Upper lobe of left lung (tissue), 6 donors: ENCODE measurements at regions not wholly inside any gene's neighbourhood (a gene's known extent, or its start where the extent isn't known, plus 50 kb on each side); places are given as distances from the start of the nearest gene placed in this dataset.
A peak's percentile ranks its signal among the peaks of the same experiment; 100 is the strongest.

Source experiments
- ATAC-seq, 2 donors: fragments of 200-7000 bp; cut with Tn5 transposase; one replicate each; pipeline ENCODE4 v1.9.1; 2022; ENCODE audit warnings: mild to moderate bottlenecking in 2 of 2, moderate library complexity in 2 of 2; ENCODE audit not compliant: low FRiP score in 2 of 2
- DNase-seq, 2 donors: peaks; one replicate each; pipeline ENCODE4 v3.0.0-alpha.2; 2019 to 2020
- H3K27ac ChIP-seq, 4 donors: fragments of 200-600 bp; sonication (generic); one replicate each; pipeline ENCODE4 v1.5.1; 2016 to 2019
- H3K27me3 ChIP-seq, 4 donors: fragments of 200-600 bp; sonication (generic); one replicate each; pipeline ENCODE4 v1.5.1; 2017 to 2019
- H3K36me3 ChIP-seq, 4 donors: fragments of 200-600 bp; sonication (generic); one replicate each; pipeline ENCODE4 v1.5.1; 2016 to 2019
- H3K4me1 ChIP-seq, 4 donors: fragments of 200-600 bp; sonication (generic); one replicate each; pipeline ENCODE4 v1.5.1; 2018 to 2019
- H3K4me3 ChIP-seq, 4 donors: fragments of 200-600 bp; sonication (generic); one replicate each; pipeline ENCODE4 v1.5.1; 2017 to 2019; ENCODE audit warnings: mild to moderate bottlenecking in 2 of 4, moderate library complexity in 1 of 4
- H3K9me3 ChIP-seq, 4 donors: fragments of 200-600 bp; sonication (generic); one replicate each; pipeline ENCODE4 v1.5.1; 2018 to 2019
- CTCF ChIP-seq, 6 experiments: fragments of 450-650 bp in 4 of 6; fragments of 200-600 bp in 2 of 6; sonication (generic) in 2 of 6; IDR thresholded peaks; one replicate each; pipeline ENCODE4 v1.5.1; 2016 to 2019; ENCODE audit warnings: antibody characterized with exemption in 6 of 6
- EP300 ChIP-seq, 4 donors: sonication (generic); formaldehyde crosslinking; IDR thresholded peaks; one replicate each; pipeline ENCODE4 v1.5.1; 2017; ENCODE audit warnings: antibody characterized with exemption in 4 of 4, control low read depth in 2 of 4
- POLR2A ChIP-seq, 4 donors: fragments of 450-650 bp; IDR thresholded peaks; one replicate each; pipeline ENCODE4 v1.5.1; 2016 to 2017; ENCODE audit warnings: antibody characterized with exemption in 4 of 4, mild to moderate bottlenecking in 2 of 4
- POLR2AphosphoS5 ChIP-seq, 2 donors: sonication (generic); formaldehyde crosslinking; IDR thresholded peaks; one replicate each; pipeline ENCODE4 v1.5.1; 2017; ENCODE audit warnings: antibody characterized with exemption in 2 of 2
- WGBS, 2 donors: methylation state at CpG; one replicate each; pipeline ENCODE4 v1.1.5; 2017 to 2018; 5-methylcytosine and 5-hydroxymethylcytosine counted together
- donor health status: DM: no; HTN: no; CAD: no; lungs with moderate emphysema.
- donor health status: DM: no; HTN: yes; CAD: no; lungs with severe emphysema.

GRCh38 chr20:24723186-24723585 is 225.9 kb upstream of the CST7 start:
- WGBS, 2 donors, result 18 to 21% methylated on average over 3 of the region's 3 CpGs
- H3K27ac ChIP-seq, result no peak overlapping the region
- DNase-seq (no peak), ATAC-seq (no peak)
- H3K9me3 ChIP-seq, result no peaks in the 10 kb centered on the region
- no peak overlapping the region for H3K4me3 ChIP-seq
- H3K4me1 ChIP-seq, result no peaks in the 10 kb centered on the region
- H3K27me3 ChIP-seq, result peaks cover 0 to 5% (median 0%) of the 10 kb centered on the region in 4 donors
- no peaks in the 10 kb centered on the region for H3K36me3 ChIP-seq
- TF ChIP-seq POLR2AphosphoS5 (IDR thresholded peaks at IDR 0.05), result no peak
- TF ChIP-seq EP300 (IDR thresholded peaks at IDR 0.05), result no peak
- TF ChIP-seq CTCF (IDR thresholded peaks at IDR 0.05), result no peak
- TF ChIP-seq POLR2A (IDR thresholded peaks at IDR 0.05), result no peak

- H3K4me3 ChIP-seq, result no peak overlapping the region
- ATAC-seq (no peak), DNase-seq (no peak)
- TF ChIP-seq POLR2AphosphoS5 (IDR thresholded peaks at IDR 0.05), result no peak
- no peak for TF ChIP-seq EP300 (IDR thresholded peaks at IDR 0.05)
- peaks cover 0 to 1% (median 0%) of the 10 kb centered on the region in 4 donors for H3K27me3 ChIP-seq
- H3K27ac ChIP-seq, result no peak overlapping the region
- H3K9me3 ChIP-seq, result no peaks in the 10 kb centered on the region
- no peaks in the 10 kb centered on the region for H3K4me1 ChIP-seq
- 36 to 43% methylated on average over 12 to 13 of the region's 13 CpGs for WGBS, 2 donors
- H3K36me3 ChIP-seq, result no peaks in the 10 kb centered on the region
Observed at GRCh38 chr20:24723647-24724352, 225.3 kb upstream of the CST7 start.

GRCh38 chr20:24724982-24725533 is 224.0 kb upstream of the CST7 start:
- ATAC-seq, result no peak
- Histone ChIP-seq H3K4me1 (no peaks in the 10 kb centered on the region), H3K36me3 (no peaks in the 10 kb centered on the region), H3K27me3 (no peaks in the 10 kb centered on the region), H3K27ac (no peak overlapping the region), H3K4me3 (no peak overlapping the region), H3K9me3 (no peaks in the 10 kb centered on the region)
- DNase-seq, result peak in 1 of 2 donors; percentile 56
- WGBS, 2 donors, result 72 to 87% methylated on average over 2 to 5 of the region's 5 CpGs
- TF ChIP-seq EP300 (IDR thresholded peaks at IDR 0.05) (no peak), CTCF (IDR thresholded peaks at IDR 0.05) (no peak), POLR2AphosphoS5 (IDR thresholded peaks at IDR 0.05) (no peak), POLR2A (IDR thresholded peaks at IDR 0.05) (no peak)

GRCh38 chr20:24727795-24728194 is 221.3 kb upstream of the CST7 start:
- ATAC-seq, result no peak
- no peak for TF ChIP-seq POLR2A (IDR thresholded peaks at IDR 0.05)
- no peak for TF ChIP-seq CTCF (IDR thresholded peaks at IDR 0.05)
- TF ChIP-seq EP300 (IDR thresholded peaks at IDR 0.05), result no peak
- TF ChIP-seq POLR2AphosphoS5 (IDR thresholded peaks at IDR 0.05), result no peak
- WGBS, 2 donors, result 70 to 97% methylated on average over 1 of the region's 1 CpG
- DNase-seq, result no peak
- H3K36me3 ChIP-seq, result no peaks in the 10 kb centered on the region
- H3K27me3 ChIP-seq, result no peaks in the 10 kb centered on the region
- H3K9me3 ChIP-seq, result no peaks in the 10 kb centered on the region
- H3K4me3 ChIP-seq, result no peak overlapping the region
- no peak overlapping the region for H3K27ac ChIP-seq
- no peaks in the 10 kb centered on the region for H3K4me1 ChIP-seq

- Histone ChIP-seq H3K36me3 (no peaks in the 10 kb centered on the region), H3K9me3 (no peaks in the 10 kb centered on the region), H3K27ac (no peak overlapping the region), H3K27me3 (no peaks in the 10 kb centered on the region), H3K4me3 (no peak overlapping the region), H3K4me1 (no peaks in the 10 kb centered on the region)
- TF ChIP-seq CTCF (IDR thresholded peaks at IDR 0.05), result no peak
- TF ChIP-seq POLR2A (IDR thresholded peaks at IDR 0.05), result no peak
- no peak for TF ChIP-seq POLR2AphosphoS5 (IDR thresholded peaks at IDR 0.05)
- TF ChIP-seq EP300 (IDR thresholded peaks at IDR 0.05), result no peak
- no peak for ATAC-seq
- DNase-seq, result no peak
- WGBS, 2 donors, result 88 to 90% methylated on average over 17 of the region's 17 CpGs
Observed at GRCh38 chr20:24729896-24730605, 219.0 kb upstream of the CST7 start.
